NCI-H460 (cell line): ENCODE measurements at regions not wholly inside any gene's neighbourhood (a gene's known extent, or its start where the extent isn't known, plus 50 kb on each side); places are given as distances from the start of the nearest gene placed in this dataset.

Source experiments
- DNase-seq: peaks from one replicate; pipeline ENCODE4 v3.0.0-alpha.2; 2016; ENCODE audit warnings: low read depth; ENCODE audit errors: extremely low read depth

DNA sequence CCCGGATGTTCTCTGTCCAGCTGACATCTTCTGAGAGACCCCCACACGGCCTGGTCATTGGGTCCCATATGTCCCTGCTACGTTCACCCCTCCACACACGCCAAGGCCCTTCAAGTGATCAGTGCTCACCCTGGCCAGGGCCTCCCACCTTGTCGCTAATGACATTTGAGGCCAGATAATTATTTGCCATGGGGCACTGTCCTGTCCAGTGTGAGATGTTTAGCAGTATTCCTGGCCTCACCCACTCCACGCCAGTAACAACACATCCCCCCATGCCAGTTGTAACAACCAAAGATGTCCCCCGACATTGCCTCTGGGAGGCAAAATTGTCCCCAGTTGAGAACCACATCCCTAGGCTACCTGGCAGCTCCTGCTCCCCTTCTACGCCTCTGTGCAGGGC is 49.9 kb upstream of the NANOS1 start:
- no peak for DNase-seq
